Duodenal mucosa (tissue), 2 donors: ENCODE measurements at regions not wholly inside any gene's neighbourhood (a gene's known extent, or its start where the extent isn't known, plus 50 kb on each side); places are given as distances from the start of the nearest gene placed in this dataset.
"Not testable (repeated sequence)": the region's sequence is repeated elsewhere in the genome, so short reads cannot be mapped to it uniquely, and the experiment has no call there.

Experiments used
- H3K27ac ChIP-seq: one replicate; pipeline ENCODE4 v1.7.0; 2013; ENCODE audit warnings: low read depth, low read length
- H3K27me3 ChIP-seq, 2 donors: one replicate each; pipeline ENCODE4 v1.7.0; 2013; ENCODE audit warnings: low read length in 2 of 2, control low read depth in 1 of 2; ENCODE audit not compliant: insufficient read depth in 2 of 2, control insufficient read depth in 1 of 2
- H3K36me3 ChIP-seq, 2 donors: one replicate each; pipeline ENCODE4 v1.7.0; 2013; ENCODE audit warnings: low read length in 2 of 2, control low read depth in 1 of 2; ENCODE audit not compliant: insufficient read depth in 2 of 2, control insufficient read depth in 1 of 2
- H3K4me1 ChIP-seq, 2 donors: one replicate each; pipeline ENCODE4 v1.7.0; 2013; ENCODE audit warnings: low read length in 2 of 2, control low read depth in 1 of 2; ENCODE audit not compliant: insufficient read depth in 2 of 2, control insufficient read depth in 1 of 2
- H3K4me3 ChIP-seq, 2 donors: one replicate each; pipeline ENCODE4 v1.7.0; 2013; ENCODE audit warnings: low read length in 2 of 2, low read depth in 1 of 2
- H3K9ac ChIP-seq, 2 donors: one replicate each; pipeline ENCODE4 v1.7.0; 2013; ENCODE audit warnings: low read length in 2 of 2, low read depth in 1 of 2
- H3K9me3 ChIP-seq, 2 donors: one replicate each; pipeline ENCODE4 v1.7.0; 2013; ENCODE audit warnings: low read length in 2 of 2, control low read depth in 1 of 2; ENCODE audit not compliant: control insufficient read depth in 1 of 2

DNA sequence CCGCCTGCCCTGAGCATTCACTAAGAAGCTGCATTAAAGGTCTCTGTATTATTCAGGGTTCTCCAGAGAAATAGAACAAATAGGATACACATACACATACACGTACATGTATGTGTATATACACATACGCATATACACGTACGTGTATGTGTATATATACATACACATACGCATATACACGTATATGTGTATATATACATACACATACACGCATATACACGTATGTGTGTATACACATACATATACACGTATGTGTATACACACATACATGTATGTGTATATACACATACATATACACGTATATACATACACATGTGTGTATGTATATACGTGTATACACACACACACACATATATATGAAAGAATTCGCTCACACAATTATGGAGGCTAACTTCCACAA lies 108.9 kb upstream of the BARHL2 start:
- Histone ChIP-seq H3K4me3 (no peak overlapping the region), H3K9me3 (no peaks in the 10 kb centered on the region), H3K9ac (no peak overlapping the region), H3K27me3 (peaks cover 2 to 14% of the 10 kb centered on the region in 2 donors), H3K4me1 (no peaks in the 10 kb centered on the region), H3K36me3 (no peaks in the 10 kb centered on the region), H3K27ac (no peak overlapping the region)

DNA sequence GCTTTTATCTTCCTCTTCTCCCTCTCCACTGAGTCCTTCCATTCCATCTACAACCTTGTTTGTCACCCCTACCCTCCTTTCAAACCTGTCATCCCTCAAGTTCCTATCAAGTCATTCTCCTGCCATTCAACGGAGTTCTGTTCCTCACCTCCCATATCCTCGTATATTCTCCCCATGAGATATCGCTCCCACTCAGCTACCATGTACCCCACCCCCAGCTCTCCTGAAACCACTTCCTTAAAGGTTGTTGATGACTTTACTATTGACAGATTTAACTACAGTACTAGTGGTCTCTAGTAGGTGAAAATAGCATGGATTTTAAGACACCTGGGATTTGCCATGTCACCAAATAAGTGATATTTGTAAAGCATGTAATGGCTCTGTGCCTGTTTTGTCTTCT lies 107.4 kb upstream of the BARHL2 start:
- Histone ChIP-seq H3K27me3 (no peaks in the 10 kb centered on the region), H3K27ac (no peak overlapping the region), H3K9ac (no peak overlapping the region)

DNA sequence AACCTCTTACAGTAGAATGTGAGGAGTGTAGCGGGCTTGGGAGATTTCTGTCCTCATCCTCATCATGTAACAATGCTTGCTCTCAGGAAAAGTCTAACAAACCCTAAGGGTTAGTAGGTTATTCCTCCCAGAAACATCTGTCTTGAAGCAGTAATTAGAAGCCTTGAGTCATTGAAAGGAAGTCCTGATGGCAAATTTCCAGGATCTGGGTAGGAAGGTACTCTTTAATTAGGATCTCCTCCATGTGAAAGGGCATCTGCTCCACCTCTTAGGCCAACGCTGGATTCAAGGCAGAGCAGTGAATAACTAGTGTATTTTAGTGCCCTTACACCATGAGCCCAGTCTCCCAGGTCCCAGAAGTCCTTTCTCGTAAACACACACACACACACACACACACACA lies 106.6 kb upstream of the BARHL2 start:
- Histone ChIP-seq H3K27ac (no peak overlapping the region), H3K9me3 (no peaks in the 10 kb centered on the region), H3K27me3 (no peaks in the 10 kb centered on the region), H3K9ac (no peak overlapping the region), H3K4me3 (no peak overlapping the region), H3K4me1 (no peaks in the 10 kb centered on the region), H3K36me3 (no peaks in the 10 kb centered on the region)

More for the DNA sequence above, 107.4 kb upstream of the BARHL2 start:
- H3K4me1 ChIP-seq = no peaks in the 10 kb centered on the region
- H3K36me3 ChIP-seq = no peaks in the 10 kb centered on the region
- H3K9me3 ChIP-seq = no peaks in the 10 kb centered on the region
- no peak overlapping the region for H3K4me3 ChIP-seq

- no peaks in the 10 kb centered on the region for H3K4me1 ChIP-seq
- H3K4me3 ChIP-seq = no peak overlapping the region
- no peak overlapping the region for H3K27ac ChIP-seq
- no peak overlapping the region for H3K9ac ChIP-seq
- H3K27me3 ChIP-seq = peaks cover 0 to 3% of the 10 kb centered on the region in 2 donors
- no peaks in the 10 kb centered on the region for H3K9me3 ChIP-seq
- H3K36me3 ChIP-seq = no peaks in the 10 kb centered on the region
These were observed 104.8 kb upstream of the BARHL2 start for GRCh38 chr1:90821788-90822359.

- H3K9me3 ChIP-seq = no peaks in the 10 kb centered on the region
- H3K36me3 ChIP-seq = no peaks in the 10 kb centered on the region
- H3K27ac ChIP-seq = no peak overlapping the region
- H3K9ac ChIP-seq = no peak overlapping the region
- no peak overlapping the region for H3K4me3 ChIP-seq
- H3K4me1 ChIP-seq = no peaks in the 10 kb centered on the region
- H3K27me3 ChIP-seq = peaks cover 0 to 3% of the 10 kb centered on the region in 2 donors
These were observed 104.2 kb upstream of the BARHL2 start for GRCh38 chr1:90821152-90821787.

GRCh38 chr1:90820745-90821144 lies 103.6 kb upstream of the BARHL2 start:
- Histone ChIP-seq H3K4me3 (no peak overlapping the region), H3K27me3 (peaks cover 0 to 3% of the 10 kb centered on the region in 2 donors), H3K9me3 (no peaks in the 10 kb centered on the region), H3K9ac (no peak overlapping the region), H3K27ac (no peak overlapping the region), H3K36me3 (no peaks in the 10 kb centered on the region), H3K4me1 (no peaks in the 10 kb centered on the region)

DNA sequence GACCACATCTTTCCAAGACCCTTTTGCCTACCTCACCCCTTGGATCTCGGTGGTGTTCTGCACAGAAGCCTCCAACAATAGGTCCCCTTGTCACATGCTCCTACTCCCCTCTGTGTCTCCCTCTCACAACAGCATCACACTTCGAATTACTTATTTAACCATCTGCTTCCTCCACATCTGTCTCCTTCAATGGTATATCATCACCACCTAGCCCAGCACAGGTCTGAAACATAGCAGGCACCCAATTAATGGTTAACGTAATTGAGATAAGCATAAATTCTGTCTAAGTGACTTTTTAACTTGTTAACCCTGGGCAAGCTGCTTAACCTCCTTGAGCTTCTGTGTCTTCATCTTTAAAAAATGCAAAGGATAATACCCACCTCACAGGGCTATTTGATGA lies 100.3 kb upstream of the BARHL2 start:
- Histone ChIP-seq H3K9ac (no peak overlapping the region), H3K27me3 (peaks cover 0 to 3% of the 10 kb centered on the region in 2 donors), H3K36me3 (no peaks in the 10 kb centered on the region), H3K4me3 (no peak overlapping the region), H3K4me1 (no peaks in the 10 kb centered on the region), H3K9me3 (no peaks in the 10 kb centered on the region), H3K27ac (no peak overlapping the region)

DNA sequence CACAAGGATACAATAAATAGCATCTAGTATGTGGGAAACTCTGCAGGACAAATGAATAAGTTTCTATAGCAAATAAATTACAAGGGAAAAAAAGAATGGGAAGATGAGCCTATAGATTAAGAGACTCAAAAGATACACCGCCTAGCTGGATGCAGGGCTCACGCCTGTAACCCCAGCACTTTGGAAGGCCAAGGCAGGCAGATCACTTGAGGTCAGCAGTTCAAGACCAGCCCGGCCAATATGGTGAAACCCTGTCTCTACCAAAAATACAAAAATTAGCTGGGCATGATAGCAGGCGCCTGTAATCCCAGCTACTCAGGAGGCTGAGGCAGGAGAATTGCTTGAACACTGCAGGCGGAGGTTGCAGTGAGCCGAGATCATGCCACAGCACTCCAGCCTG lies 95.1 kb upstream of the BARHL2 start:
- not testable (repeated sequence) for H3K27me3 ChIP-seq, H3K27ac ChIP-seq, H3K4me3 ChIP-seq, H3K36me3 ChIP-seq, H3K4me1 ChIP-seq, H3K9ac ChIP-seq, H3K9me3 ChIP-seq

GRCh38 chr1:90811444-90811950 lies 94.4 kb upstream of the BARHL2 start:
- H3K27me3 ChIP-seq, H3K36me3 ChIP-seq, H3K9me3 ChIP-seq, H3K9ac ChIP-seq, H3K4me1 ChIP-seq, H3K4me3 ChIP-seq, H3K27ac ChIP-seq: not testable (repeated sequence)

DNA sequence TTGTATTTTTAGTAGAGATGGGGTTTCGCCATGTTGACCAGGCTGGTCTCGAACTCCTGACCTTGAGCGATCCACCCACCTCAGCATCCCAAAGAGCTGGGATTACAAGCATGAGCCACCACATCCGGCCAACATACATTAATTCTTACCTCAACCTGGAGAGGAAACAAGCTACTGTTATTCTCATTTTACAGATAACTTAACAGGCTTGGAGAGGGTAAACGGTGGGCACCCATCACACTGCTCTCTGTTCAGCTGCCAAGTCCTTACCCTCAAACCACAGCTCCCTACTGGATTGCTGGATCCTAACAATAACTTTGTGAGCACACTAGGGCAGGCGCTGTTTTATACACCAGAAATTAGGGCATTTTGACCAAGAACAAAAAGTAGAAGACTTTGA lies 93.6 kb upstream of the BARHL2 start:
- no peak overlapping the region for H3K4me3 ChIP-seq
- no peaks in the 10 kb centered on the region for H3K4me1 ChIP-seq
- no peak overlapping the region for H3K9ac ChIP-seq
- no peaks in the 10 kb centered on the region for H3K36me3 ChIP-seq
- H3K27ac ChIP-seq = no peak overlapping the region
- no peaks in the 10 kb centered on the region for H3K27me3 ChIP-seq
- no peaks in the 10 kb centered on the region for H3K9me3 ChIP-seq
